ENCODE measurements at regions not wholly inside any gene's neighbourhood (a gene's known extent, or its start where the extent isn't known, plus 50 kb on each side); places are given as distances from the start of the nearest gene placed in this dataset.

- H3K27ac ChIP-seq (ENCODE audit: low read length, poor library complexity, severe bottlenecking), result peak overlapping the region; percentile 99
- H2AFZ ChIP-seq (ENCODE audit: low read depth, low read length), result no peak overlapping the region
- H2BK12ac ChIP-seq (ENCODE audit: low read length in 2 of 2), result peak overlapping the region in 1 of 2 experiments; percentile 49
- under 1% methylated on average over 70 of the region's 70 CpGs for WGBS
- peak overlapping the region; percentile 35 to 71 for H3K4ac ChIP-seq (ENCODE audit: low read depth in 1 of 2, low read length in 2 of 2)
- peak; percentile 99 for DNase-seq
- H3K18ac ChIP-seq (ENCODE audit: low read depth in 1 of 2, low read length in 2 of 2), result peak overlapping the region; percentile 67 to 85
- H2AK5ac ChIP-seq (ENCODE audit: low read length, severe bottlenecking), result peak overlapping the region; percentile 29
- H3K79me1 ChIP-seq (replicated peaks; ENCODE audit: low read length, poor library complexity, severe bottlenecking), result no peaks in the 10 kb centered on the region
- no peaks in the 10 kb centered on the region for H3K4me1 ChIP-seq (ENCODE audit: control insufficient read depth, insufficient read depth, low read depth, low read length)
- peak overlapping the region; percentile 73 for H2BK120ac ChIP-seq (ENCODE audit: low read depth, low read length)
- no peaks in the 10 kb centered on the region for H3K27me3 ChIP-seq (ENCODE audit: control insufficient read depth in 1 of 2, insufficient read depth in 1 of 2, low read length in 2 of 2)
- H2BK5ac ChIP-seq (ENCODE audit: low read depth, low read length, poor library complexity, severe bottlenecking), result peak overlapping the region; percentile 67
- peak overlapping the region; percentile 45 for H4K8ac ChIP-seq (ENCODE audit: low read length)
- H3K14ac ChIP-seq (ENCODE audit: low read length in 2 of 2), result no peak overlapping the region
- no peaks in the 10 kb centered on the region for H3K9me3 ChIP-seq (ENCODE audit: control insufficient read depth, low read length)
- H3K23ac ChIP-seq (ENCODE audit: low read length in 2 of 2), result no peak overlapping the region
- no peaks in the 10 kb centered on the region for H3K36me3 ChIP-seq (ENCODE audit: control insufficient read depth in 1 of 2, insufficient read depth in 2 of 2, low read depth in 1 of 2, low read length in 2 of 2)
- H3K4me3 ChIP-seq (ENCODE audit: insufficient read depth in 1 of 2, low read depth in 1 of 2, low read length in 2 of 2), result peak overlapping the region; percentile 32 to 79
- H3K4me2 ChIP-seq (ENCODE audit: low read length, poor library complexity, severe bottlenecking), result peak overlapping the region; percentile 54
- H2BK15ac ChIP-seq (ENCODE audit: low read depth, poor library complexity, severe bottlenecking), result no peak overlapping the region
- H4K91ac ChIP-seq (ENCODE audit: low read length), result peak overlapping the region; percentile 70
- peak overlapping the region; percentile 95 for H3K9ac ChIP-seq (ENCODE audit: low read length)
These were observed 256.9 kb upstream of the STARD13 start for GRCh38 chr13:33542309-33543088.

GRCh38 chr13:33543089-33543459, 257.5 kb upstream of the STARD13 start:
- Histone ChIP-seq H3K27me3 (ENCODE audit: control insufficient read depth in 1 of 2, insufficient read depth in 1 of 2, low read length in 2 of 2) (no peaks in the 10 kb centered on the region), H3K14ac (ENCODE audit: low read length in 2 of 2) (no peak overlapping the region), H3K4ac (ENCODE audit: low read depth in 1 of 2, low read length in 2 of 2) (peak overlapping the region; percentile 20 to 54), H2BK15ac (ENCODE audit: low read depth, poor library complexity, severe bottlenecking) (no peak overlapping the region), H3K4me2 (ENCODE audit: low read length, poor library complexity, severe bottlenecking) (peak overlapping the region; percentile 36), H2AFZ (ENCODE audit: low read depth, low read length) (no peak overlapping the region), H3K79me1 (replicated peaks; ENCODE audit: low read length, poor library complexity, severe bottlenecking) (no peaks in the 10 kb centered on the region), H3K23ac (ENCODE audit: low read length in 2 of 2) (no peak overlapping the region), H3K9ac (ENCODE audit: low read length) (peak overlapping the region; percentile 95), H2AK5ac (ENCODE audit: low read length, severe bottlenecking) (peak overlapping the region; percentile 8), H3K9me3 (ENCODE audit: control insufficient read depth, low read length) (no peaks in the 10 kb centered on the region), H2BK12ac (ENCODE audit: low read length in 2 of 2) (no peak overlapping the region), H2BK120ac (ENCODE audit: low read depth, low read length) (peak overlapping the region; percentile 73), H3K27ac (ENCODE audit: low read length, poor library complexity, severe bottlenecking) (peak overlapping the region; percentile 98), H4K91ac (ENCODE audit: low read length) (no peak overlapping the region), H3K4me3 (ENCODE audit: insufficient read depth in 1 of 2, low read depth in 1 of 2, low read length in 2 of 2) (peak overlapping the region in 1 of 2 experiments; percentile 77), H3K36me3 (ENCODE audit: control insufficient read depth in 1 of 2, insufficient read depth in 2 of 2, low read depth in 1 of 2, low read length in 2 of 2) (no peaks in the 10 kb centered on the region), H3K18ac (ENCODE audit: low read depth in 1 of 2, low read length in 2 of 2) (peak overlapping the region in 1 of 2 experiments; percentile 65), H3K4me1 (ENCODE audit: control insufficient read depth, insufficient read depth, low read depth, low read length) (no peaks in the 10 kb centered on the region), H2BK5ac (ENCODE audit: low read depth, low read length, poor library complexity, severe bottlenecking) (no peak overlapping the region), H4K8ac (ENCODE audit: low read length) (no peak overlapping the region)
- no peak for DNase-seq
- 2% methylated on average over 5 of the region's 7 CpGs for WGBS

GRCh38 chr13:33543631-33544265, 258.2 kb upstream of the STARD13 start:
- Histone ChIP-seq H3K36me3 (ENCODE audit: control insufficient read depth in 1 of 2, insufficient read depth in 2 of 2, low read depth in 1 of 2, low read length in 2 of 2) (no peaks in the 10 kb centered on the region), H3K79me1 (replicated peaks; ENCODE audit: low read length, poor library complexity, severe bottlenecking) (no peaks in the 10 kb centered on the region), H3K9me3 (ENCODE audit: control insufficient read depth, low read length) (no peaks in the 10 kb centered on the region), H3K27ac (ENCODE audit: low read length, poor library complexity, severe bottlenecking) (peak overlapping the region; percentile 69), H2BK12ac (ENCODE audit: low read length in 2 of 2) (no peak overlapping the region), H3K4me3 (ENCODE audit: insufficient read depth in 1 of 2, low read depth in 1 of 2, low read length in 2 of 2) (peak overlapping the region in 1 of 2 experiments; percentile 77), H2BK5ac (ENCODE audit: low read depth, low read length, poor library complexity, severe bottlenecking) (no peak overlapping the region), H2AK5ac (ENCODE audit: low read length, severe bottlenecking) (peak overlapping the region; percentile 73), H4K91ac (ENCODE audit: low read length) (no peak overlapping the region), H3K9ac (ENCODE audit: low read length) (peak overlapping the region; percentile 95), H2BK15ac (ENCODE audit: low read depth, poor library complexity, severe bottlenecking) (no peak overlapping the region), H3K27me3 (ENCODE audit: control insufficient read depth in 1 of 2, insufficient read depth in 1 of 2, low read length in 2 of 2) (no peaks in the 10 kb centered on the region), H2AFZ (ENCODE audit: low read depth, low read length) (no peak overlapping the region), H3K14ac (ENCODE audit: low read length in 2 of 2) (no peak overlapping the region), H3K23ac (ENCODE audit: low read length in 2 of 2) (no peak overlapping the region), H3K18ac (ENCODE audit: low read depth in 1 of 2, low read length in 2 of 2) (peak overlapping the region in 1 of 2 experiments; percentile 70), H3K4me1 (ENCODE audit: control insufficient read depth, insufficient read depth, low read depth, low read length) (no peaks in the 10 kb centered on the region), H3K4ac (ENCODE audit: low read depth in 1 of 2, low read length in 2 of 2) (no peak overlapping the region), H4K8ac (ENCODE audit: low read length) (peak overlapping the region; percentile 77), H3K4me2 (ENCODE audit: low read length, poor library complexity, severe bottlenecking) (no peak overlapping the region), H2BK120ac (ENCODE audit: low read depth, low read length) (peak overlapping the region; percentile 49)
- WGBS, result 100% methylated on average over 1 of the region's 3 CpGs
- no peak for DNase-seq

GRCh38 chr13:33544308-33544707, 258.8 kb upstream of the STARD13 start:
- no peaks in the 10 kb centered on the region for H3K9me3 ChIP-seq (ENCODE audit: control insufficient read depth, low read length)
- 67% methylated on average over 1 of the region's 3 CpGs for WGBS
- H4K8ac ChIP-seq (ENCODE audit: low read length), result no peak overlapping the region

More at GRCh38 chr13:33544308-33544707, 258.8 kb upstream of the STARD13 start:
- H2BK120ac ChIP-seq (ENCODE audit: low read depth, low read length), result no peak overlapping the region
- H3K79me1 ChIP-seq (replicated peaks; ENCODE audit: low read length, poor library complexity, severe bottlenecking), result no peaks in the 10 kb centered on the region
- no peak overlapping the region for H4K91ac ChIP-seq (ENCODE audit: low read length)
- no peak overlapping the region for H3K23ac ChIP-seq (ENCODE audit: low read length in 2 of 2)
- H3K27me3 ChIP-seq (ENCODE audit: control insufficient read depth in 1 of 2, insufficient read depth in 1 of 2, low read length in 2 of 2), result no peaks in the 10 kb centered on the region
- no peak for DNase-seq
- no peak overlapping the region for H3K4ac ChIP-seq (ENCODE audit: low read depth in 1 of 2, low read length in 2 of 2)
- no peak overlapping the region for H2AK5ac ChIP-seq (ENCODE audit: low read length, severe bottlenecking)
- no peak overlapping the region for H3K4me2 ChIP-seq (ENCODE audit: low read length, poor library complexity, severe bottlenecking)
- H3K27ac ChIP-seq (ENCODE audit: low read length, poor library complexity, severe bottlenecking), result no peak overlapping the region
- peak overlapping the region; percentile 95 for H3K9ac ChIP-seq (ENCODE audit: low read length)
- H3K18ac ChIP-seq (ENCODE audit: low read depth in 1 of 2, low read length in 2 of 2), result no peak overlapping the region
- H3K14ac ChIP-seq (ENCODE audit: low read length in 2 of 2), result no peak overlapping the region
- no peak overlapping the region for H2BK12ac ChIP-seq (ENCODE audit: low read length in 2 of 2)
- no peak overlapping the region for H2AFZ ChIP-seq (ENCODE audit: low read depth, low read length)
- H3K4me3 ChIP-seq (ENCODE audit: insufficient read depth in 1 of 2, low read depth in 1 of 2, low read length in 2 of 2), result no peak overlapping the region
- no peak overlapping the region for H2BK15ac ChIP-seq (ENCODE audit: low read depth, poor library complexity, severe bottlenecking)
- H3K4me1 ChIP-seq (ENCODE audit: control insufficient read depth, insufficient read depth, low read depth, low read length), result no peaks in the 10 kb centered on the region
- no peaks in the 10 kb centered on the region for H3K36me3 ChIP-seq (ENCODE audit: control insufficient read depth in 1 of 2, insufficient read depth in 2 of 2, low read depth in 1 of 2, low read length in 2 of 2)
- H2BK5ac ChIP-seq (ENCODE audit: low read depth, low read length, poor library complexity, severe bottlenecking), result no peak overlapping the region
